Fibroblast of skin of scalp (primary cell): ENCODE measurements at regions not wholly inside any gene's neighbourhood (a gene's known extent, or its start where the extent isn't known, plus 50 kb on each side); places are given as distances from the start of the nearest gene placed in this dataset.

Source experiments
- DNase-seq: peaks from one replicate; pipeline ENCODE4 v3.0.0-alpha.2; 2013

- DNase-seq: no peak
Measured at GRCh38 chr14:56501909-56502530, 77.6 kb upstream of the TMEM260 start.

GRCh38 chr14:56505361-56505760, 74.2 kb upstream of the TMEM260 start:
- no peak for DNase-seq

GRCh38 chr14:56512521-56512920, 67.1 kb upstream of the TMEM260 start:
- no peak for DNase-seq

- peak; percentile 16 for DNase-seq
Measured at GRCh38 chr14:56514663-56515371, 64.8 kb upstream of the TMEM260 start.

DNA sequence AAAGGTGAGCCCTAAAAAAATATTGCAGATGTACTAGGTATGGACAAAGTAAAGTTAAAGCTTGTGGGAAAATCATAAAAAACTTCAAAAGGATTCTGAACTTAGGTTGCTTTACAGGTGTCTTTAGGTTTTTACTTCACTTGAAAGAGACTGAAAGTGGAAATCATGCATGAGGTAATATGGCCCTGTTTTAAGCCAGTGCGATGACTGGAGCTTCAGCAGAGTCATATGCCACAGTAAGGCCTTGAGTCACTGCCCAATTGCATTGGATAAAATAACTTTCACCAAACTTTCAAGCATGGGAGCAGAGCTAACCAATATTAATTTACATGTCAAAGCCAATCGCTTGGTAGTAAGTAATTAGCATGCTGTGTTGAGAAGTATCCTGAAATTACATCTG, 63.9 kb upstream of the TMEM260 start:
- DNase-seq: no peak

DNA sequence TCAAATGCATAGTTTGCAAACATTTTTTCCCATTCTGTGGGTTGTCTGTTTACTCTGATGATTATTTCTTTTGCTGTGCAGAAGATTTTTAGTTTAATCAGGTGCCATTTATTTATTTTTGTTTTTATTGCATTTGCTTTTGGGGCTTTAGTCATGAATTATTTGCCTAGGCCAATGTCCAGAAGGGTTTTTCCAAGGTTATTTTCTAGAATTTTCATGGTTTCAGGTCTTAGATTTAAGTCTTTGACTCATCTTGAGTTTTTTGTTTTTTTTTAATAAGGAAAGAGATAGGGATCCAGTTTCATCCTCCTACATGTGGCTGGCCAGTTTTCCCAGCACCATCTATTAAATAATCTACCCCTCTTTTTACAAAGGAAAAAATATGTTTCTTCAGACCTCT, 57.2 kb upstream of the TMEM260 start:
- no peak for DNase-seq

- no peak for DNase-seq
Measured at GRCh38 chr14:56524971-56525677, 54.5 kb upstream of the TMEM260 start.

DNA sequence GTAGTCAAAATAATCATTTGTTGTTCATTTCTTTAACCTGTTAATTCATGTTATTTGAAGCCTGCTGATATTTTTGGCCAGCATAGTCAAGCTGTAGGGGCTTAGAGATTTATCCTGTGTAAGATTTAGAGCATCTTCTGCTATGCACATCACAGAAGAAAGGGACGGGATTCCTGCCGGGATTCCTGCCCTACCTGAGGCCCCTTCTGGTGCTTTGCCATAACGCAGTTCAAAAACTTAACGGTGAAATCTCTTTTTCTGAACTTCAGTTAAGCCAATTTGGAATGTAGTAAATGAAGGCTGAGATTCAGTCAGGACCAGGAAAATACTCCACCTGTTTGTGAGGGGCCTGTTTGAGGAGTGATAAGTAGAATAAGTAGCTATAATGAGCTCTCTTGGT, 50.7 kb upstream of the TMEM260 start:
- DNase-seq: no peak
